ENCODE measurements at regions not wholly inside any gene's neighbourhood (a gene's known extent, or its start where the extent isn't known, plus 50 kb on each side); places are given as distances from the start of the nearest gene placed in this dataset.
A peak's percentile ranks its signal among the peaks of the same experiment; 100 is the strongest.

GRCh38 chr6:67593247-67593646 is 1041.8 kb upstream of the ADGRB3 start:
- intact Hi-C loops (cut with micrococcal nuclease) (no loop called here), in situ Hi-C loops (cut with MboI) (no loop called here)
- H3K79me2 ChIP-seq (ENCODE audit: control insufficient read depth, insufficient read depth, low read length), result no peaks in the 10 kb centered on the region
- H3K4me1 ChIP-seq (replicated peaks in 1 of 2; ENCODE audit: control insufficient read depth in 2 of 2, insufficient read depth in 2 of 2, low read length in 2 of 2), result no peaks in the 10 kb centered on the region
- peak overlapping the region; percentile 35 for H2AFZ ChIP-seq (ENCODE audit: low read depth, low read length)
- H3K4me2 ChIP-seq (ENCODE audit: insufficient read depth, low read length), result no peak overlapping the region
- TF ChIP-seq ZBTB12 (CRISPR knock-in tag; IDR thresholded peaks at IDR 0.05), result no peak
- peak; percentile 36; the same call in 1 of the 2 replicates for TF ChIP-seq MAFK (IDR thresholded peaks at IDR 0.05; ENCODE audit: low read length)
- TF ChIP-seq C11orf30 (IDR thresholded peaks at IDR 0.05; ENCODE audit: low read depth), result peak; percentile 71
- TF ChIP-seq ZNF316 (IDR thresholded peaks at IDR 0.05), result peak; percentile 81
- TF ChIP-seq MAFF (IDR thresholded peaks at IDR 0.05; ENCODE audit: low read length), result peak; percentile 62; the same call in 1 of the 2 replicates
- no peak for TF ChIP-seq MGA (IDR thresholded peaks at IDR 0.05)
- peak; percentile 66 for TF ChIP-seq MAFG (tag; conservative IDR thresholded peaks at IDR 0.05)
- CTCF ChIA-PET (ENCODE audit: low intra/inter-chr PET ratio), result no interaction called here
- no peak overlapping the region for H3K4me3 ChIP-seq
- no peaks in the 10 kb centered on the region for H3K36me3 ChIP-seq (ENCODE audit: control insufficient read depth, insufficient read depth, low read length)
- no peaks in the 10 kb centered on the region for H3K9me1 ChIP-seq (ENCODE audit: control insufficient read depth, insufficient read depth, low read length)
- FAIRE-seq, result peak; percentile 11
- no peaks in the 10 kb centered on the region for H4K20me1 ChIP-seq (replicated peaks; ENCODE audit: control insufficient read depth, insufficient read depth, low read length)
- H3K9me3 ChIP-seq (replicated peaks; ENCODE audit: control insufficient read depth, insufficient read depth, low read depth, low read length), result no peaks in the 10 kb centered on the region
- ATAC-seq, result no peak
- H3K27me3 ChIP-seq (ENCODE audit: control insufficient read depth in 2 of 2, insufficient read depth in 2 of 2, low read length in 2 of 2), result no peaks in the 10 kb centered on the region
- no peak overlapping the region for H3K27ac ChIP-seq (ENCODE audit: extremely low read depth, low read depth, low read length)
- BruUV-seq (replicated peaks), result no TSS peak
- H3K9ac ChIP-seq (ENCODE audit: insufficient read depth in 1 of 2, low read depth in 2 of 2, low read length in 2 of 2), result no peak overlapping the region
- POLR2A ChIA-PET, result no interaction called here
- no peak for DNase-seq (ENCODE audit: extremely low read depth in 1 of 4, low spot score in 3 of 4)

Measured in K562 (cell line).